OCI-LY7 (cell line): ENCODE measurements at regions not wholly inside any gene's neighbourhood (a gene's known extent, or its start where the extent isn't known, plus 50 kb on each side); places are given as distances from the start of the nearest gene placed in this dataset.

Experiments used
- CTCF ChIP-seq: fragments of 200-600 bp; sonication (generic); conservative IDR thresholded peaks from 2 replicates; pipeline ENCODE4 v1.5.1; 2014; ENCODE audit warnings: mild to moderate bottlenecking, antibody characterized with exemption, low read length, moderate library complexity, mixed read lengths
- EZH2phosphoT487 ChIP-seq: fragments of 200-600 bp; sonication (generic); IDR thresholded peaks from 2 replicates; pipeline ENCODE4 v1.6.1; 2018; ENCODE audit warnings: low read depth, borderline replicate concordance, mild to moderate bottlenecking, mixed run types, antibody characterized with exemption, low read length, moderate library complexity, mixed read lengths

GRCh38 chr2:16012626-16013358 is 72.4 kb downstream of the MYCN start:
- TF ChIP-seq CTCF (no peak), EZH2phosphoT487 (no peak)
